ENCODE measurements at regions not wholly inside any gene's neighbourhood (a gene's known extent, or its start where the extent isn't known, plus 50 kb on each side); places are given as distances from the start of the nearest gene placed in this dataset.
A peak's percentile ranks its signal among the peaks of the same experiment; 100 is the strongest.
"Not testable (repeated sequence)": the region's sequence is repeated elsewhere in the genome, so short reads cannot be mapped to it uniquely, and the experiment has no call there.

GRCh38 chr2:183916041-183916440 lies 682.3 kb upstream of the ZNF804A start:
- not testable (repeated sequence) for DNase-seq (ENCODE audit: low read depth, low spot score)

GRCh38 chr2:183919167-183919566 lies 679.2 kb upstream of the ZNF804A start:
- DNase-seq (ENCODE audit: low read depth, low spot score), result no peak

DNA sequence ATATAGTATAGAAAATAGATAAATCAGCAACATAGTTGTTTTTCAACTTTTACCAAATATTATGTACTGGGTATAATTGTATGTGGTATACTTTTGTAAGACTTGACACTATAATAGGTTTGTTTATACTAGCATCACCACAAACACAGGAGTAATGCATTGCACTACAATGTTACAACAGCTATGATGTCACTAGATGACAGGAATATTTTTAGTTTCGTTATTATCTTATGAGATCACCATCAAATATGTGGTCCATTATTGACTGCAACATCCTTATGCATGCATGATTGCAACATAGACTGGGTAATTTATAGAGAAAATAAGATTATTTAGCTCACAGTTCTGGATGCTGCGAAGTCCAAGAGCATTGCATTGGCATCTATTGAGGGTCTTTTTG lies 678.4 kb upstream of the ZNF804A start:
- no peak for DNase-seq (ENCODE audit: low read depth, low spot score)

DNA sequence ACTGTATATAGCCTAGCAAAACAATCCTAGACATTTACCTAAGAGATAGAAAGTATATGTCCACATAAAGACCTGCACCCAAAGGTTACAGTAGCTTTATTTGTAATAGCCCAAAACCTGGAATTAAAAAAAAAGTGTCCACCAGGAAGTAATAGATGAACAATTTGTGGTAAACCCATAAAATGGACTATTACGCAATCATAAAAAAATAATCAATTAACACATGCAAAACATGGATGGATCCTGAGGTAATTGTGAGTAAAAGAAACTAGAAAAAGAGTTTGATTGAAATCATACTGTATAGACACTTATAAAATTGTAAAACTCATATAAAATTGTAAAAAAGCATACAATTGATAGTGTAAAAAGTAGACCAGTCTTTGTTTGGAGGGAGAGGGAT lies 673.0 kb upstream of the ZNF804A start:
- DNase-seq (ENCODE audit: low read depth, low spot score), result no peak

DNA sequence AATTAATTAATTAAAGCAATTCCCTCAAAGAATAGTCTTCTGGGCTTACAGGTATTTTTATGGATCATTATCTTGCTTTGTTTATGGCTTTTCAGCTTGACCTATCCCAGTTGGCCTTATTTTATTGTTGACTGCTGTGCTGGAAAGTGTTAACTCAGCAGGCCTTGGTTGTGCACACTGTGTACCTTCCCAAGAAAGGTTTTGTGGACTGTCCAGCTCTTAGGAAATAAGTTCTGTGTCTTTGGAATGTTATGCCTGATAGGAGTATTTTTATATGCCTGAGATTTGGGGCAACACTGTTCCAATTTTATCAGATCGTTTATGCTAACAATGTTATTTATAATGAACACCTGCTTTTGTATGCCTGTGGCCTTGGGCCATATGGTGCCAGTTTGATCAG lies 671.9 kb upstream of the ZNF804A start:
- DNase-seq (ENCODE audit: low read depth, low spot score), result no peak

DNA sequence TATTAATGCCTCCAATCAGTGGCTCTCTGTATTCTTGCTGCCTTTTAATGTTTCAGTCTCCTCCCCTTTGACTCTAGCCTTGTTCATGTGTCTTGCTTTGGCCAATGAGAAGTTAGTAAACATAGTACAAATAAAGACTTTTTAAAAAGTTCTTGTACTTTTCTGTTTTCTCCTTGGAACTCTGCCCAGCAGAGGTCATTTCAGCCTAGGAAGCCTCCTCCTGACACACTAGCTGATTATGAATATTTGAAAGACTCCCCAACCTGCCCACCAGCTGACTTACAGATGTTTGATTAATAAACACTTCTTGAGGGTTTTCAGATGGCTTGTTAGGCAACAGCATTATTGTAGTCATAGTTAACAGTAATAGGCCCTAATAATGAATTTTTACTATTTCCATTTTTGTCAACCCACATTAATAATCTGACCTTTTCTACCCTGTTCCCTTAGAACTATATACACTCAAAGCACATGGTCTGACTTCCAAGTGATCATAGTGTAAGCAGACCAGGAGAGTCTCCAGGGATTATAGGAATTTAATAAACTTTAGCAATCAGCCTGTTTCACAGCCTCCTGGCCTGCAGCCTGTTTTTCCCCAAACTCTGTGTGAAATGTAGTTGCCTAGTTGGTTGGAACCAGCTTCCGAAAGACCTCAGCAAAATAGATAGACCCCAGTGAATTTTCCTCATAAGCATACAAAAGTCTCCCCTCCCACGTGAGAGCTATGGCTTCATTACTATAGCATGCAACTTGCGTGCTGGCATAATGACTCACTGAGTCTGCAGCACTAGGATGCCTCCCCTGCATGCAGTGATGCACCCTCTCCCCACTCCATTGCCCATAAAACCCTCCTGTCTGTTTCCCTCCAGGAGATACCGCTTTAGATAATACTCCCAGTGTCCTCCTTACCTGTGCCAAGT lies 670.7 kb upstream of the ZNF804A start:
- DNase-seq (ENCODE audit: low read depth, low spot score), result peak; percentile 58

GRCh38 chr2:183935005-183935404 lies 663.3 kb upstream of the ZNF804A start:
- DNase-seq (ENCODE audit: low read depth, low spot score), result no peak

DNA sequence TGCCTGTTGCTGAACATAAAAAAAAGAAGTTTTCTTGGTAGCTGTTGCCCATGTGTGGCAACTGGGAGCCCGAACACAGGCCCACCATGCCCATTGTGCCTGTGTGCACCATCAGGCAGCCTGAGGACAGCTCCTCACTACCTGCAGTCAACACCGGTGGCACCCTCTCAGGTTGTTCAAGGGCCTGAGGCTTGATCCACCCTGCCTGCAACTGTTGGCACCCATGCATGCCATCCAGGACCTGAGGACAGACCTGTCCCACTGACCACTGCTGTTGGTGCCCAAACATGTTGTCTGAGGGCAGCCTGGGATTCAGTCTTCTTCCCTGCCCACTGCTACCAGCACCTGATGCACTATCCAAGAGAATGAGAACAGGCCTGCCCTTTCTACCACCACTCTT lies 661.1 kb upstream of the ZNF804A start:
- DNase-seq (ENCODE audit: low read depth, low spot score), result no peak

DNA sequence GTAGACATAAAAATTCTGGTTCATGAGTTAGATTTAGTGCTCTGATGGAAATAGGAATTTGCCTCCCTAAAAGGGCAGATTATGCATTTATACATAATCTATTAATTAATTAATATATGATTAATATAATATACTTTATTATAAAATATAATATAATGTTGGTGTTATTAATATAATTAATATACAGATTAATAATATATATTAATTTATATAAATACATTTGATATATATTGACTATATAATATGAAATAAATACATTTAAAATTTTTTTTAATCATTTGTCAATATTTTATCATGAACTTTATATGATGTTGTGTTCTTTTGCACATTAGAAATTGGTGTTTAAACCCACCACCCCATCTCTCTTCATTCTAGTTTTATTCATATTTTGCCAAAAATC lies 652.1 kb upstream of the ZNF804A start:
- no peak for DNase-seq (ENCODE audit: low read depth, low spot score)

DNA sequence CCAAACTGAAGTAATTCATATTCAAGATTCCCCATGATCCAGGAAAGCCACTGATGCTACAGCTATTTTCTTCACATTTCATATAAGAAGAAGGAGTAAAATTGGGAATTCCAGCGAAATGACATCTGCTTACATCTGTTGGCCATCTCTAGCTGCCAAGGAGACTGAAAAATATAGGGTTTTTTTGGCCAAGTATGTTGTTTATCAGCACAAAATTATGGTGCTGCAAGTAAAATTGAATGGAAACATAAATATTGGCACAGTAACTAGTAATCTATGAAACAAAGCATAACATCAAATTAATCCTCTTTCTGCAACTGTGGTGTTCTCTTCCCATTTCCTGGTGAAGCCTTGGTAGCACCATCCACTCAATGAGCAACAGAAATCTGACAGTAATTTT lies 649.5 kb upstream of the ZNF804A start:
- DNase-seq (ENCODE audit: low read depth, low spot score), result no peak

GRCh38 chr2:183950673-183951072 lies 647.7 kb upstream of the ZNF804A start:
- DNase-seq (ENCODE audit: low read depth, low spot score), result no peak

DNA sequence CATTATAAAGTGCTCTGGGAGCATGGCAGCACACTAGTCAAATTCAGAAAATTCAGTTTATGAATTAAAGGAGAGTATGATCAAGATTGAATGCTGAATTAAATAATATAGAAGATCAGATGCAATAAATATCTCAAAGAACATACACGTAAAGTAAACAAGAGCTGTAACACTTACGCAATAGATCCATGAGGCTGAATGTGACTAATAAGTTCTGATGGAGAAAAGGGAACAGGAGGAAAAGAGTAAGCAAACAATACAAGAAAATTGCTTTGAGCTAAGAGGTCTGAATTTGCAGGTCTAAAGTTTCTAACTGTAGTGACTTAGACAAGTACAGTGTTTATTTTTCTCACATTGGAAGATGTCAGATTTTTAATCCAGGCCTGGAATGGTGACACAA lies 646.7 kb upstream of the ZNF804A start:
- DNase-seq (ENCODE audit: low read depth, low spot score), result no peak

GRCh38 chr2:183952741-183953140 lies 645.6 kb upstream of the ZNF804A start:
- DNase-seq (ENCODE audit: low read depth, low spot score), result no peak

DNA sequence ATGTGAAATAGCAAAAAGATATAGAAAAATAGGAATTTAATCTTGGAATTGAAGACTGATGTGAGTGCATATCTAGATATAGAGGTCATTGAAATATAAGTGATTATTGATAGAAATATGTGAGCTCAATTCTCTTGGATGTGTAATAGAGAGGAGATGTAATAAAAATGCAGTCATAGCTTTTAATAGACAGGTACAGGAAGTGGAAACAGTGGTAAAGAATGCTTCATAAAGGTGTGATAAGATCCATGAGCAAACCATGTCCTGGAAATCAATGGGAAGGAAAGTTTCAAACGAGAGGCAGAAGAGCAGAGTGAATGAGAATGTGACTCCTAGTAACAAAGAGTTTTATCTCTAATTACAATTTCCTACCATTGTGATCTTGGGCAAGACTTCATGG lies 634.7 kb upstream of the ZNF804A start:
- DNase-seq (ENCODE audit: low read depth, low spot score), result no peak

DNA sequence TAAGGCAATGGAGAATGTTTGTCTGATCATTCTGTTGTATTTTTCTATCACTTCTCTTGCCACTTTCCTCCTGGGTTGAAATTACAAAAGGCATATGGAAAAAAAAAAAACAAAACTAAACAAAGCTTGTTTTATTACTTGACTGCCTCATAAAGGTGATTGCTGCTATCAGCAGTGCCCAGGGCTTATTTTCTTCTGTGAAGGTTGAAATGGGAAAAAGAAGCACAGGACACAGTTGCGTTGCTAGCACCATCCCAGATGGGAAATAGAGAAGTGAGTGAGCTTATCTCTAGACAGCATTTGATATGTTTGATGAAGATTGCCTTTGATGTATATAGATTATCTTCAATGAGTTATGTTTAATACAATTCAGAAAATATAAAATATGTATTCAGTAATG lies 633.8 kb upstream of the ZNF804A start:
- no peak for DNase-seq (ENCODE audit: low read depth, low spot score)

DNA sequence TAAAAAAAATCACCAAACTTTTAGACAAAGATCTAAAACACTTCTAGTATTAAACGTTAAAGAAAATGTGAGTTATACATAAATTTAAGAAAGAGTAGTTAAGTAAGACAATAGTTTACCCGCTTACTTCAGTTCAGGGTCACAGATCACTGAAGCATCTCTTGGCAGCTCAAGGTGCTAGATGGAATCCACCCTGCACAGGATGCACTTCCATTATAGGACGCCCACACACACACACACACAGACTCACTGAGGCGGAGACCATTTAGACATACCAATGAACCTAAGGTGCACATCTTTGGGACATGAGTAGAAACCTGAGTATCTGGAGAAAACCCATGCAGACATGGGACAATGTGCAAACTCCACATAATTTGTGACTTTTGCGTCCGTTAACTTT lies 630.6 kb upstream of the ZNF804A start:
- no peak for DNase-seq (ENCODE audit: low read depth, low spot score)

- DNase-seq (ENCODE audit: low read depth, low spot score), result not testable (repeated sequence)
Observed at GRCh38 chr2:183975676-183976075, 622.7 kb upstream of the ZNF804A start.

DNA sequence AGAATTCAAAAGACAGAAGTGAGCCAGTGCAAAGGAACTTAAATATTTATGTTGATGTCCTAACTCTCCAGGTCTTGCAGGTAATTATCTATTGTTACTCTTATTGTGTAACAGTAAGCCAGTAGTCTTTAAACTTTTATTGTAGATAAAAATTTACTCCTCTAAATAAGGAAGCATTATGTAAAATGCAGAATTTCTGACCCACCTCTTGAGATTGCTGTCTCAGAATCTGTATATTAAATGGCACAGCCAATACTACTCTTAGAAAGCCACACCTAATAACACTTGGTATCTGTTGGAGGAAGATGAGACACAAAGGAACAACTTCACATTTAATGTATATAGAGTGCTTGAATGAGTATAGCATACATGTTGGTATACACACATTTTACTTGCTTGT lies 613.5 kb upstream of the ZNF804A start:
- no peak for DNase-seq (ENCODE audit: low read depth, low spot score)

DNA sequence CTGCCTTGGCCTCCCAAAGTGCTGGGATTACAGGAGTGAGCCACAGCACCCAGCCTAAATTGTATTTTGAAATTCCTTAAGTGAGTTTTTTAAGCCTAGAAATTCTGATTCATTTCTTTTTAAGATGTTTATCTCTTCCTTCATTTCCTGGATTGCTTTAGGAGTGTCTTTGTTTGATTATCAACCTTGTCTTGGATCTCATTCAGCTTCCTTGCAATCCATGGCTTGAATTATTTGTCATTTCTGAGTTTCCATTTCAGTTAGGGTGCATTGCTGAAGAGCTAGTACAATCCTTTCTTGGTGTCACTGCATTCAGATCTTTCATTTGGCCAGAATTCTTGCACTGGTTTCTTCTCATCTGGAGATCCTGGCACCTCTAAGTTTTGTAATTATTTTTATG lies 606.4 kb upstream of the ZNF804A start:
- no peak for DNase-seq (ENCODE audit: low read depth, low spot score)

DNA sequence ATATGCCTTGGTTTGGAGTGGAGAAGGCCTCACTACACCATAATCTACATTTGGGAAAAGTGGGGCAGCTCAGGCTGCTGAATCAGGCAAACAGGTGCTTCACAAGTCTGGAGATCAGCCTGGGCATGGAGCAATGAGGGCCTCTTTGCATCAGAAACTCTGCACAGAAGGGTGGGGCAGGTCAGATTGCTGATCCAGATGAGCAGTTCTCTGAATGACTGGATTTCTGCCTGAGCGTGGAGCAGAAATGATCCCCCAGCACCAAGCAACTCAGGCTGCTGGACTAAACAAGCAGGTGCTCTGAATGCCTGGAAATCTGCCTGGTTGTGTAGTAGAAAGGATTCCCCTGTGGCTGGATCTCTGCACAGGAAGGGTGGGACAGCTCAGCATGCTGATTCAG lies 605.3 kb upstream of the ZNF804A start:
- no peak for DNase-seq (ENCODE audit: low read depth, low spot score)

GRCh38 chr2:183995632-183996031 lies 602.7 kb upstream of the ZNF804A start:
- DNase-seq (ENCODE audit: low read depth, low spot score), result no peak

GRCh38 chr2:183996825-183997793 lies 601.2 kb upstream of the ZNF804A start:
- peak; percentile 50 for DNase-seq (ENCODE audit: low read depth, low spot score)
